Transverse colon (tissue), 3 donors: ENCODE measurements at regions not wholly inside any gene's neighbourhood (a gene's known extent, or its start where the extent isn't known, plus 50 kb on each side); places are given as distances from the start of the nearest gene placed in this dataset.

ENCODE experiments used
- CTCF ChIP-seq, 5 experiments: fragments of 200-600 bp in 3 of 5; fragments of 450-650 bp in 2 of 5; sonication (generic) in 3 of 5; IDR thresholded peaks; 1 replicate in 2 of 5; 2 replicates in 3 of 5; pipeline ENCODE4 v1.5.1; 2016 to 2017; ENCODE audit warnings: antibody characterized with exemption in 5 of 5, inconsistent platforms in 3 of 5, mild to moderate bottlenecking in 2 of 5, moderate library complexity in 1 of 5
- EP300 ChIP-seq: sonication (generic); formaldehyde crosslinking; IDR thresholded peaks from one replicate; pipeline ENCODE4 v1.6.1; 2017; ENCODE audit warnings: antibody characterized with exemption, low read depth
- POLR2A ChIP-seq: fragments of 450-650 bp; IDR thresholded peaks from one replicate; pipeline ENCODE4 v1.6.1; 2016; ENCODE audit warnings: antibody characterized with exemption, mild to moderate bottlenecking, moderate library complexity

GRCh38 chr4:163991298-163991865, 496.9 kb downstream of the TMA16 start:
- TF ChIP-seq CTCF (IDR thresholded peaks at IDR 0.05) (no peak), EP300 (no peak), POLR2A (no peak)
